ENCODE measurements at regions not wholly inside any gene's neighbourhood (a gene's known extent, or its start where the extent isn't known, plus 50 kb on each side); places are given as distances from the start of the nearest gene placed in this dataset.

GRCh38 chr3:95356764-95357501 is 1294.1 kb downstream of the NSUN3 start:
- no peaks in the 10 kb centered on the region for H3K27me3 ChIP-seq (ENCODE audit: insufficient read depth, low read length, poor library complexity)
- H3K36me3 ChIP-seq (ENCODE audit: insufficient read depth, low read length), result no peaks in the 10 kb centered on the region
- no peak overlapping the region for H3K9ac ChIP-seq (ENCODE audit: low read depth, low read length)
- no peak for ATAC-seq (ENCODE audit: insufficient read depth, low read depth)
- H3K4me2 ChIP-seq (ENCODE audit: insufficient read depth, low read length), result no peak overlapping the region
- no peak overlapping the region for H3K4me3 ChIP-seq (ENCODE audit: low read depth in 1 of 2, low read length in 2 of 2)
- H3K27ac ChIP-seq (ENCODE audit: low read length), result no peak overlapping the region
- no peaks in the 10 kb centered on the region for H4K20me1 ChIP-seq (ENCODE audit: insufficient read depth, low read length)
- no peaks in the 10 kb centered on the region for H3K4me1 ChIP-seq (ENCODE audit: insufficient read depth, low read length)
- TF ChIP-seq EZH2 (IDR thresholded peaks at IDR 0.05; ENCODE audit: borderline replicate concordance, low read depth, low read length, severe bottlenecking) (no peak), CTCF (IDR thresholded peaks at IDR 0.05; ENCODE audit: borderline replicate concordance, extremely low read depth, low read length, poor library complexity, severe bottlenecking) (no peak)
- no peak for DNase-seq
- H2AFZ ChIP-seq (ENCODE audit: low read depth, low read length), result no peak overlapping the region
- no peaks in the 10 kb centered on the region for H3K79me2 ChIP-seq (ENCODE audit: insufficient read depth, low read length)
- no peaks in the 10 kb centered on the region for H3K9me3 ChIP-seq (ENCODE audit: insufficient read depth, low read length, severe bottlenecking)

GRCh38 chr3:95387242-95388021 is 1324.6 kb downstream of the NSUN3 start:
- H3K9me3 ChIP-seq (ENCODE audit: insufficient read depth, low read length, severe bottlenecking), result peaks cover 4% of the 10 kb centered on the region
- H3K79me2 ChIP-seq (ENCODE audit: insufficient read depth, low read length), result no peaks in the 10 kb centered on the region
- H2AFZ ChIP-seq (ENCODE audit: low read depth, low read length), result no peak overlapping the region
- ATAC-seq (ENCODE audit: insufficient read depth, low read depth) (no peak), DNase-seq (no peak)
- H3K27me3 ChIP-seq (ENCODE audit: insufficient read depth, low read length, poor library complexity), result no peaks in the 10 kb centered on the region
- no peaks in the 10 kb centered on the region for H3K4me1 ChIP-seq (ENCODE audit: insufficient read depth, low read length)
- H3K27ac ChIP-seq (ENCODE audit: low read length), result no peak overlapping the region
- no peaks in the 10 kb centered on the region for H4K20me1 ChIP-seq (ENCODE audit: insufficient read depth, low read length)
- H3K4me3 ChIP-seq (ENCODE audit: low read depth in 1 of 2, low read length in 2 of 2), result no peak overlapping the region
- TF ChIP-seq EZH2 (IDR thresholded peaks at IDR 0.05; ENCODE audit: borderline replicate concordance, low read depth, low read length, severe bottlenecking) (no peak), CTCF (IDR thresholded peaks at IDR 0.05; ENCODE audit: borderline replicate concordance, extremely low read depth, low read length, poor library complexity, severe bottlenecking) (no peak)
- no peak overlapping the region for H3K4me2 ChIP-seq (ENCODE audit: insufficient read depth, low read length)
- no peaks in the 10 kb centered on the region for H3K36me3 ChIP-seq (ENCODE audit: insufficient read depth, low read length)
- H3K9ac ChIP-seq (ENCODE audit: low read depth, low read length), result no peak overlapping the region

- ATAC-seq (ENCODE audit: insufficient read depth, low read depth), result no peak
Observed at GRCh38 chr3:95389725-95390313, 1327.0 kb downstream of the NSUN3 start.

More at GRCh38 chr3:95389725-95390313, 1327.0 kb downstream of the NSUN3 start:
- no peak overlapping the region for H3K9ac ChIP-seq (ENCODE audit: low read depth, low read length)
- no peaks in the 10 kb centered on the region for H3K27me3 ChIP-seq (ENCODE audit: insufficient read depth, low read length, poor library complexity)
- H3K9me3 ChIP-seq (ENCODE audit: insufficient read depth, low read length, severe bottlenecking), result peaks cover 4% of the 10 kb centered on the region
- no peak overlapping the region for H3K27ac ChIP-seq (ENCODE audit: low read length)
- H3K79me2 ChIP-seq (ENCODE audit: insufficient read depth, low read length), result no peaks in the 10 kb centered on the region
- no peak overlapping the region for H3K4me2 ChIP-seq (ENCODE audit: insufficient read depth, low read length)
- H4K20me1 ChIP-seq (ENCODE audit: insufficient read depth, low read length), result no peaks in the 10 kb centered on the region
- no peaks in the 10 kb centered on the region for H3K4me1 ChIP-seq (ENCODE audit: insufficient read depth, low read length)
- H2AFZ ChIP-seq (ENCODE audit: low read depth, low read length), result no peak overlapping the region
- H3K4me3 ChIP-seq (ENCODE audit: low read depth in 1 of 2, low read length in 2 of 2), result no peak overlapping the region
- TF ChIP-seq EZH2 (IDR thresholded peaks at IDR 0.05; ENCODE audit: borderline replicate concordance, low read depth, low read length, severe bottlenecking) (no peak), CTCF (IDR thresholded peaks at IDR 0.05; ENCODE audit: borderline replicate concordance, extremely low read depth, low read length, poor library complexity, severe bottlenecking) (no peak)
- H3K36me3 ChIP-seq (ENCODE audit: insufficient read depth, low read length), result no peaks in the 10 kb centered on the region
- no peak for DNase-seq

All from DND-41 (cell line).